Activated naive CD4-positive, alpha-beta T cell treated with anti-CD3 and anti-CD28 coated beads, Interleukin-2, amount 10 ng/mL, durations not matched to agents 7 days and 5 days (primary cell): ENCODE measurements at regions not wholly inside any gene's neighbourhood (a gene's known extent, or its start where the extent isn't known, plus 50 kb on each side); places are given as distances from the start of the nearest gene placed in this dataset.

ENCODE experiments used
- CTCF ChIA-PET: fragments of 350-600 bp; sonication (Branson Sonifier 250); formaldehyde crosslinking; loops from one replicate; lab custom pipeline; 2021; ENCODE audit warnings: antibody characterized with exemption; lab: Charles Lee
- DNase-seq: peaks from one replicate; pipeline ENCODE4 v3.0.0-alpha.2; 2020
- H3K27ac Mint-ChIP-seq: one replicate; pipeline ENCODE4 v1.8.0; 2021; ENCODE audit warnings: mild to moderate bottlenecking, moderate library complexity, mixed read lengths
- H3K27me3 Mint-ChIP-seq: one replicate; pipeline ENCODE4 v1.8.0; 2021; ENCODE audit warnings: mild to moderate bottlenecking, mixed read lengths
- H3K36me3 Mint-ChIP-seq: one replicate; pipeline ENCODE4 v1.8.0; 2021; ENCODE audit warnings: mixed read lengths
- H3K4me1 Mint-ChIP-seq: one replicate; pipeline ENCODE4 v1.8.0; 2021; ENCODE audit warnings: mixed read lengths
- H3K4me3 Mint-ChIP-seq: one replicate; pipeline ENCODE4 v1.8.0; 2021; ENCODE audit warnings: mild to moderate bottlenecking, moderate library complexity, mixed read lengths
- H3K9me3 Mint-ChIP-seq: one replicate; pipeline ENCODE4 v1.8.0; 2021; ENCODE audit warnings: mixed read lengths

DNA sequence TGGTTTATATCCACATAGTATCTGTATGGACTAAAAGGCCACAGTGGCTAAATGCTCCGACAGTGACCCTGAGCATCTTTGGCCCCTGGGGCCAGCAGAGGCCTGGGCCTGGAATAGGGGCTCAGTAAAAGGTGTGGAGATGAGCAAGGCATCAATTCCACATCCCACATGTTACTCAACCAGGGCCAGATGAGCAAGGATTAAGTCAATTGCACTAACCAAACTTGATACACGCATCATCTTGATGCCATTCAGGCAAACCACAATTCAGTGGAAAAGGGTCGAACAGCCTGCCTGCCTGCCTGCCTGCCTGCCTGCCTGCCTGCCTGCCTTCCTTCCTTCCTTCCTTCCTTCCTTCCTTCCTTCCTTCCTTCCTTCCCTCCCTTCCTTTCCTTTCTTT is 53.5 kb upstream of the DNAJA2 start:
- H3K27me3 Mint-ChIP-seq = no peaks in the 10 kb centered on the region
- no peaks in the 10 kb centered on the region for H3K36me3 Mint-ChIP-seq
- no peak overlapping the region for H3K27ac Mint-ChIP-seq
- no peak overlapping the region for H3K4me3 Mint-ChIP-seq
- no peaks in the 10 kb centered on the region for H3K4me1 Mint-ChIP-seq
- CTCF ChIA-PET = interaction anchor here (2.3 kb wide), 1 partner anchor 10 kb away, joined by 11 read pairs; no protein-coding TSS in a partner anchor
- H3K9me3 Mint-ChIP-seq = no peaks in the 10 kb centered on the region
- no peak for DNase-seq

DNA sequence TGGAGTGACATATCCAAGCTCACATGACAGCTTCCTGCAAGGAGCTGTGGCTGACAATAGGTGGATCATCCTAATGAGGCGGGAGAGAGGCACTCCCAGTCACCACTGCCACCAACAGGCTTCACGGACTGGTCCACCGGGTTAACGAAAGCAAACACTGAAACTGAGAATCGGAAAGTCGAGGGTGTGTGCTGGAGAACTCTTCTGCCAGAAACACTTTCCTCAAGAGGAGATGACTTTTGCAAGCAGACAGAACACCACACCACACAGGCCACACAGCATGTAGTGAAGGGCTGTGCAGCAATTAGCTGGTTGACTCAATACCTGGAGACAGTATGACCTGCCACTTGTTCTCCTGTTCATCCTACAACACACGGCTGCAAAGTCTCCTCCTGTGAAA is 53.0 kb upstream of the DNAJA2 start:
- Mint-ChIP-seq H3K36me3 (no peaks in the 10 kb centered on the region), H3K27ac (no peak overlapping the region), H3K4me1 (no peaks in the 10 kb centered on the region), H3K4me3 (no peak overlapping the region), H3K9me3 (no peaks in the 10 kb centered on the region), H3K27me3 (no peaks in the 10 kb centered on the region)
- DNase-seq = no peak
- CTCF ChIA-PET = no interaction called here

DNA sequence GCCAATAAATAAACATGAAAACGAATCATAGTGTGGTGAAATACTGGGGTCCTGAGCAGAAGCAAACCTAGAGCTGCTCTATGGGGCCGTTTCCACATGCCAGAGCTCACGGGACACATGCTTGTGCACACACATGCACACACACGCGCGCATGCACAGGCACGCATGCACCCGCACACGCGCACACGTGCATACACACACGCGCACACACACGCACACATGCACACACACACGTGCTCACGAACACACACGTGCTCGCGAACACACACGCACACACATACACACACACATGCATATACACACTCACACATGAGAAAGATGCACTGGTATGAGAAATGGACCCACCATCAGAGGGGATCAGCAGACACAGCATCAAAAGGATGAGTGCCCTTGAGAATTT is 52.2 kb upstream of the DNAJA2 start:
- no peaks in the 10 kb centered on the region for H3K36me3 Mint-ChIP-seq
- no peak overlapping the region for H3K27ac Mint-ChIP-seq
- H3K9me3 Mint-ChIP-seq = no peaks in the 10 kb centered on the region
- H3K4me1 Mint-ChIP-seq = no peaks in the 10 kb centered on the region
- no peak overlapping the region for H3K4me3 Mint-ChIP-seq
- CTCF ChIA-PET = interaction anchor here (2.1 kb wide), 1 partner anchor 12 kb away, joined by 16 read pairs; no protein-coding TSS in a partner anchor
- H3K27me3 Mint-ChIP-seq = no peaks in the 10 kb centered on the region
- no peak for DNase-seq
